ENCODE measurements at regions not wholly inside any gene's neighbourhood (a gene's known extent, or its start where the extent isn't known, plus 50 kb on each side); places are given as distances from the start of the nearest gene placed in this dataset.

- TF ChIP-seq ZNF462 (CRISPR knock-in tag; IDR thresholded peaks at IDR 0.05), result no peak
Measured at GRCh38 chr10:117631276-117632145, 89.0 kb downstream of the EMX2 start (continued).

DNA sequence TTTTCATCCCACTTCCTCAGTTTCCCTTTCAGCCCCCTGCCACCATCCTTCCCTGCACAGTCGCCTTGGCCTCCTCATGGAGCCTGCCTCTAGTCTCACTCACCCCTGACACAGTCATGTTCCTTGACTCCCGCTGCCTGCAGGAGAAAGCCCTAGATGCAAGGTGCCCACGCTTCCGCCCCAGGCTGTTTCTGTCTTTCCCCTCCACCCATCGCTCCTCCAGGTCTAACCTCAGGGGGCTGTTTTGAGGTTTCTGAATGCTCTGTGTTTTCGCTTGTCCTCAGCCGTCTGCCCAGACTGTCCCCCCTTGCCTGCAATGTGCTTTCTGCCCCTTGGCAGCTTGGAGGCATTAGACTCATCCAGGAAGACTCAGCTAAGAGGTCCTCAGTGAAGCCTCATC is 89.9 kb downstream of the EMX2 start:
- H3K27ac ChIP-seq (ENCODE audit: low read depth), result no peak overlapping the region
- H3K4me1 Mint-ChIP-seq, result no peaks in the 10 kb centered on the region
- no peak overlapping the region for H3K4me3 Mint-ChIP-seq
- H3K9me3 Mint-ChIP-seq, result no peaks in the 10 kb centered on the region
- H3K4me3 ChIP-seq, result no peak overlapping the region
- H3K27me3 Mint-ChIP-seq (ENCODE audit: insufficient read depth, low read depth, poor library complexity), result peaks cover 6% of the 10 kb centered on the region
- no peaks in the 10 kb centered on the region for H4K20me1 ChIP-seq (replicated peaks; ENCODE audit: insufficient read depth)
- no peak for TF ChIP-seq STAT1 (IDR thresholded peaks at IDR 0.05; ENCODE audit: unreplicated experiment)
- no peak for TF ChIP-seq JUNB (IDR thresholded peaks at IDR 0.05; ENCODE audit: unreplicated experiment)
- TF ChIP-seq CREB1 (CRISPR knock-in tag; IDR thresholded peaks at IDR 0.05; ENCODE audit: low read depth), result no peak
- no peak for TF ChIP-seq ZNF331 (CRISPR knock-in tag; IDR thresholded peaks at IDR 0.05; ENCODE audit: low read depth)
- no peak for TF ChIP-seq NANOG (IDR thresholded peaks at IDR 0.05; ENCODE audit: borderline replicate concordance)
- TF ChIP-seq, protein P1, sequence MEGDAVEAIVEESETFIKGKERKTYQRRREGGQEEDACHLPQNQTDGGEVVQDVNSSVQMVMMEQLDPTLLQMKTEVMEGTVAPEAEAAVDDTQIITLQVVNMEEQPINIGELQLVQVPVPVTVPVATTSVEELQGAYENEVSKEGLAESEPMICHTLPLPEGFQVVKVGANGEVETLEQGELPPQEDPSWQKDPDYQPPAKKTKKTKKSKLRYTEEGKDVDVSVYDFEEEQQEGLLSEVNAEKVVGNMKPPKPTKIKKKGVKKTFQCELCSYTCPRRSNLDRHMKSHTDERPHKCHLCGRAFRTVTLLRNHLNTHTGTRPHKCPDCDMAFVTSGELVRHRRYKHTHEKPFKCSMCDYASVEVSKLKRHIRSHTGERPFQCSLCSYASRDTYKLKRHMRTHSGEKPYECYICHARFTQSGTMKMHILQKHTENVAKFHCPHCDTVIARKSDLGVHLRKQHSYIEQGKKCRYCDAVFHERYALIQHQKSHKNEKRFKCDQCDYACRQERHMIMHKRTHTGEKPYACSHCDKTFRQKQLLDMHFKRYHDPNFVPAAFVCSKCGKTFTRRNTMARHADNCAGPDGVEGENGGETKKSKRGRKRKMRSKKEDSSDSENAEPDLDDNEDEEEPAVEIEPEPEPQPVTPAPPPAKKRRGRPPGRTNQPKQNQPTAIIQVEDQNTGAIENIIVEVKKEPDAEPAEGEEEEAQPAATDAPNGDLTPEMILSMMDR (conservative IDR thresholded peaks at IDR 0.05; ENCODE audit: low read depth in 2 of 2), result no peak
- no peak for TF ChIP-seq EZH2phosphoT487 (IDR thresholded peaks at IDR 0.05; ENCODE audit: unreplicated experiment)
- TF ChIP-seq EZH2 (IDR thresholded peaks at IDR 0.05; ENCODE audit: low read depth, unreplicated experiment), result no peak
- TF ChIP-seq REST (IDR thresholded peaks at IDR 0.05; ENCODE audit: unreplicated experiment), result no peak
- no peak for TF ChIP-seq POLR2AphosphoS5 (IDR thresholded peaks at IDR 0.05; ENCODE audit: low read depth)
- TF ChIP-seq ZNF114 (CRISPR knock-in tag; IDR thresholded peaks at IDR 0.05), result no peak
- H2AFZ ChIP-seq, result no peak overlapping the region
- ATAC-seq (no peak), DNase-seq (ENCODE audit: low spot score) (no peak)
- no peak overlapping the region for H3K4me2 ChIP-seq
- H3F3A ChIP-seq (replicated peaks; ENCODE audit: low read depth), result no peaks in the 10 kb centered on the region
- H3K36me3 ChIP-seq (ENCODE audit: insufficient read depth), result no peaks in the 10 kb centered on the region
- H3K27me3 ChIP-seq (ENCODE audit: insufficient read depth), result no peaks in the 10 kb centered on the region
- no peaks in the 10 kb centered on the region for H3K79me2 ChIP-seq (replicated peaks; ENCODE audit: insufficient read depth)
- H3K4me1 ChIP-seq (ENCODE audit: insufficient read depth), result no peaks in the 10 kb centered on the region
- no peaks in the 10 kb centered on the region for H3K36me3 Mint-ChIP-seq (ENCODE audit: low read depth)
- no peaks in the 10 kb centered on the region for H3K9me2 ChIP-seq (ENCODE audit: insufficient read depth)
- no peak overlapping the region for H3K27ac Mint-ChIP-seq

Measured in GM23338 (cell line).